HFFc6 (cell line): ENCODE measurements at regions not wholly inside any gene's neighbourhood (a gene's known extent, or its start where the extent isn't known, plus 50 kb on each side); places are given as distances from the start of the nearest gene placed in this dataset.
A peak's percentile ranks its signal among the peaks of the same experiment; 100 is the strongest.

Experiments
- DNase-seq: peaks from one replicate; pipeline ENCODE4 v3.0.0-alpha.2; 2018
- H3K27ac Mint-ChIP-seq: 2 replicates; pipeline ENCODE4 v1.8.0; 2020; ENCODE audit warnings: mild to moderate bottlenecking, mixed read lengths
- H3K27me3 Mint-ChIP-seq: 2 replicates; pipeline ENCODE4 v1.8.0; 2021; ENCODE audit warnings: mild to moderate bottlenecking, moderate library complexity, mixed read lengths; ENCODE audit not compliant: insufficient read depth
- H3K36me3 Mint-ChIP-seq: 2 replicates; pipeline ENCODE4 v1.8.0; 2021; ENCODE audit warnings: low read depth, mixed read lengths
- H3K4me1 Mint-ChIP-seq: 2 replicates; pipeline ENCODE4 v1.8.0; 2020; ENCODE audit warnings: low read depth, mixed read lengths
- H3K4me3 Mint-ChIP-seq: 2 replicates; pipeline ENCODE4 v1.8.0; 2020; ENCODE audit warnings: mild to moderate bottlenecking, moderate library complexity, mixed read lengths
- H3K9me3 Mint-ChIP-seq: 2 replicates; pipeline ENCODE4 v1.8.0; 2020; ENCODE audit warnings: mild to moderate bottlenecking, mixed read lengths
- TF ChIP-seq, protein P1 (sequence below): fragments of 200-600 bp; sonication (generic); IDR thresholded peaks from 2 replicates; pipeline ENCODE4 v1.5.0; 2021; ENCODE audit warnings: antibody characterized with exemption, mild to moderate bottlenecking

DNA sequence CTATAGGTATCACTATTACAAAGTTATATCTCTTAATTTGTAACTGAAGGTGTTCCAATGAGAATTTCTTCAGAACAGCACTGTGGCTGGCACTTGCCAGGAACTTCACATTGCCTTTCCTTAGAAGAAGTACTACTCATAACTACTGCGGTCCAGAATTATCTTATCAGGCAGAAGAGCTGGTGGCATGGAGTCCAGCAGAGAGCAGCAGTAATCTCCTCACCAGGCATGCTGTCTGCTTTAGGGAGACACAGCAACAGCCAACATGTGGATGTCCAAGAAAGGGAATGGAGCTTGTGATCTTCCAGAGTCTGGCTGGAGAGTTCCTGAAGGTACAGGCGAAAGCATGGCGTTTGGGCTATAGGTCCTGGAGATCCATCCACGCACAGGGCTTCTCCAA lies 919.7 kb upstream of the NR2F2 start:
- H3K36me3 Mint-ChIP-seq = no peaks in the 10 kb centered on the region
- H3K4me1 Mint-ChIP-seq = peaks cover 29% of the 10 kb centered on the region
- no peaks in the 10 kb centered on the region for H3K27me3 Mint-ChIP-seq
- H3K9me3 Mint-ChIP-seq = no peaks in the 10 kb centered on the region
- H3K4me3 Mint-ChIP-seq = no peak overlapping the region
- TF ChIP-seq, protein P1, sequence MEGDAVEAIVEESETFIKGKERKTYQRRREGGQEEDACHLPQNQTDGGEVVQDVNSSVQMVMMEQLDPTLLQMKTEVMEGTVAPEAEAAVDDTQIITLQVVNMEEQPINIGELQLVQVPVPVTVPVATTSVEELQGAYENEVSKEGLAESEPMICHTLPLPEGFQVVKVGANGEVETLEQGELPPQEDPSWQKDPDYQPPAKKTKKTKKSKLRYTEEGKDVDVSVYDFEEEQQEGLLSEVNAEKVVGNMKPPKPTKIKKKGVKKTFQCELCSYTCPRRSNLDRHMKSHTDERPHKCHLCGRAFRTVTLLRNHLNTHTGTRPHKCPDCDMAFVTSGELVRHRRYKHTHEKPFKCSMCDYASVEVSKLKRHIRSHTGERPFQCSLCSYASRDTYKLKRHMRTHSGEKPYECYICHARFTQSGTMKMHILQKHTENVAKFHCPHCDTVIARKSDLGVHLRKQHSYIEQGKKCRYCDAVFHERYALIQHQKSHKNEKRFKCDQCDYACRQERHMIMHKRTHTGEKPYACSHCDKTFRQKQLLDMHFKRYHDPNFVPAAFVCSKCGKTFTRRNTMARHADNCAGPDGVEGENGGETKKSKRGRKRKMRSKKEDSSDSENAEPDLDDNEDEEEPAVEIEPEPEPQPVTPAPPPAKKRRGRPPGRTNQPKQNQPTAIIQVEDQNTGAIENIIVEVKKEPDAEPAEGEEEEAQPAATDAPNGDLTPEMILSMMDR = peak; percentile 22; the same call in 1 of the 2 replicates
- no peak overlapping the region for H3K27ac Mint-ChIP-seq
- peak; percentile 21 for DNase-seq

DNA sequence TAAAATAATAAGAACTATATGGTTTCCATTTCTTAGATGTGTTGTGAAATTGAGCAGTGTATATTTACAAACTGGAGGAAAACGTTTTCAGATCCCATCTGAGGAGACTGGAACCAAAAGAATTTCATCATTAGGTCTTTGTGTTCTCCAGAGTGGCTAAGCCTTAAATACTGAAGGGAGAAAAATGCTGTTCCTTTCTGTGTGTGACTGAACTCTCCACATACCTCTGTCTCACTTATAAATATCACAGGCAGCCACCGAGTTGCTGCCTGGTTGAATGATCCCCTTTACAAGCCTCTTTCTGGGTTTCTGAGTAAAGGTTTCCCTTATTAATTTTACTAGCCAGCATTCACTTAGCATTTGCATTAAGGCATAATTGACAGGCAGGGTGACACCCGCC lies 913.9 kb upstream of the NR2F2 start:
- TF ChIP-seq, protein P1 = no peak
- DNase-seq = no peak
- H3K4me1 Mint-ChIP-seq = peaks cover 18% of the 10 kb centered on the region; the same call in 1 of the 2 replicates

DNA sequence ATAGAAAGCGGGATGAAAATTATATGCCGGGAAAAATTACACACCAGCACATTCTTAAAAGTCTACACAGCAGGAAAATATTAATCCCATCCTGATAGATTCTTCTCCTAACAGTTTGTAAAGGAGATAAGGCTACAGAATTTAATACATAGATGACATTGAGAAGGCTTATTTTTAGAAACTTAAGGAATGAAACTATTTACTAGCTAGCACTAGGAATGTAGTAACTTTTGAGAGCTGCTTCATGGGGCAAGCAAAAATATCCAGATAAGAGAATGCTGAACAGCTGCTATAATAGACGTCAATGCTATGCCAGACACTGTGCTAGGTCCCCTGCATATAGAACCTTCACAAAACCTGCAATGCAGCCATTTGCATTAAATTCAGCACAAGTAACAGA lies 912.7 kb upstream of the NR2F2 start:
- Mint-ChIP-seq H3K27ac (no peak overlapping the region), H3K27me3 (no peaks in the 10 kb centered on the region; the same call in 1 of the 2 replicates), H3K4me1 (peaks cover 18% of the 10 kb centered on the region; the same call in 1 of the 2 replicates), H3K36me3 (no peaks in the 10 kb centered on the region), H3K9me3 (no peaks in the 10 kb centered on the region; the same call in none of the 2 replicates), H3K4me3 (no peak overlapping the region)
- TF ChIP-seq, protein P1 = no peak
- DNase-seq = no peak

More for the DNA sequence above, 913.9 kb upstream of the NR2F2 start:
- H3K27ac Mint-ChIP-seq = no peak overlapping the region
- no peaks in the 10 kb centered on the region for H3K36me3 Mint-ChIP-seq
- no peaks in the 10 kb centered on the region; the same call in 1 of the 2 replicates for H3K9me3 Mint-ChIP-seq
- no peak overlapping the region for H3K4me3 Mint-ChIP-seq
- no peaks in the 10 kb centered on the region; the same call in 1 of the 2 replicates for H3K27me3 Mint-ChIP-seq

DNA sequence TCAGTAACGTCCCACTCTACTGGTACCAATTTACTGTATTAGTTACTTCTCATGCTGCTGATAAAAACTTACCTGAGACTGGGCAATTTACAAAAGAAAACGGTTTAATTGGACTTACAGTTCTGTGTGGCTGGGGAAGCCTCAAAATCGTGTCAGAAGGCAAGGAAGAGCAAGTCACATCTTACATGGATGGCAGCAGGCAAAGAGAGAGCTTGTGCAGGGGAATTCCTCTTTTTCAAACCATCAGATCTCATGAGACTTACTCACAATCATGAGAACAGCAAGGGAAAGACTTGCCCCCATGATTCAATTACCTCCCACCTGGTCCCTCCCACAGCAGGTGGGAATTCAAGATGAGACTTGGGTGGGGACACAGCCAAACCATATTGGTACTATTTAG lies 908.2 kb upstream of the NR2F2 start:
- H3K27me3 Mint-ChIP-seq = peaks cover 3% of the 10 kb centered on the region; the same call in 1 of the 2 replicates
- H3K36me3 Mint-ChIP-seq = no peaks in the 10 kb centered on the region
- H3K4me1 Mint-ChIP-seq = peaks cover 11% of the 10 kb centered on the region; the same call in 1 of the 2 replicates
- no peak for DNase-seq
- TF ChIP-seq, protein P1 = no peak
- H3K9me3 Mint-ChIP-seq = peaks cover 3% of the 10 kb centered on the region
- H3K27ac Mint-ChIP-seq = no peak overlapping the region
- no peak overlapping the region for H3K4me3 Mint-ChIP-seq

DNA sequence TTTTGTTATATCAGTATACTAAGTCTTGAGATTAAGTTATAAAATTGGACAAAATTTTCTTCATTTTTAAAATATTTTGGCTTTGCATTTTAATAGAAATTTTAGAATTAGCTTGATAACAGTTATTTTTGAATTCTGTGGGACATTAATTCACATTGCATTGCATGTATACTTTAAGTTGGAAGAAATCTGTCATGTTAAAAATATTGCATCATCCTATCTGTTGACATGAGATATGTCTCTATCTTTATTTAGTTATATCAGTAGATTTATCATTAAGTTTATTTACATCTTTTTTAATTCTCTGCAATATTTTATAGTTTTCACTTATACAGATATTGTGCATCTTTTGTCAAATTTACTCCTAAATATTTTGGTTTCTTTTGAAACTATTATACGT lies 904.6 kb upstream of the NR2F2 start:
- peaks cover 3% of the 10 kb centered on the region; the same call in 1 of the 2 replicates for H3K27me3 Mint-ChIP-seq
- no peak overlapping the region for H3K4me3 Mint-ChIP-seq
- H3K9me3 Mint-ChIP-seq = peaks cover 4% of the 10 kb centered on the region; the same call in 1 of the 2 replicates
- H3K27ac Mint-ChIP-seq = no peak overlapping the region
- TF ChIP-seq, protein P1 = no peak
- H3K4me1 Mint-ChIP-seq = no peaks in the 10 kb centered on the region
- H3K36me3 Mint-ChIP-seq = no peaks in the 10 kb centered on the region
- no peak for DNase-seq
